ENCODE measurements at regions not wholly inside any gene's neighbourhood (a gene's known extent, or its start where the extent isn't known, plus 50 kb on each side); places are given as distances from the start of the nearest gene placed in this dataset.

GRCh38 chr5:68409259-68409658, 193.7 kb downstream of the PIK3R1 start:
- no peak for DNase-seq

- no peak for DNase-seq
Observed at GRCh38 chr5:68411161-68411560, 195.6 kb downstream of the PIK3R1 start.

- no peak for DNase-seq
Observed at GRCh38 chr5:68415177-68416085, 199.9 kb downstream of the PIK3R1 start.

- no peak for DNase-seq
Observed at GRCh38 chr5:68416714-68417113, 201.2 kb downstream of the PIK3R1 start.

GRCh38 chr5:68418201-68418600, 202.6 kb downstream of the PIK3R1 start:
- no peak for DNase-seq

- no peak for DNase-seq
Observed at GRCh38 chr5:68418680-68419079, 203.1 kb downstream of the PIK3R1 start.

- no peak for DNase-seq
Observed at GRCh38 chr5:68419081-68419636, 203.6 kb downstream of the PIK3R1 start.

GRCh38 chr5:68419637-68420452, 204.3 kb downstream of the PIK3R1 start:
- no peak for DNase-seq

- DNase-seq, result no peak
Observed at GRCh38 chr5:68420476-68421344, 205.2 kb downstream of the PIK3R1 start.

- DNase-seq, result no peak
Observed at GRCh38 chr5:68421485-68422220, 206.1 kb downstream of the PIK3R1 start.

- no peak for DNase-seq
Observed at GRCh38 chr5:68423154-68423811, 207.7 kb downstream of the PIK3R1 start.

GRCh38 chr5:68424799-68425537, 209.4 kb downstream of the PIK3R1 start:
- no peak for DNase-seq

- peak; percentile 1 for DNase-seq
Observed at GRCh38 chr5:68426586-68426985, 211.0 kb downstream of the PIK3R1 start.

GRCh38 chr5:68428231-68428811, 212.8 kb downstream of the PIK3R1 start:
- no peak for DNase-seq

GRCh38 chr5:68429510-68429909, 214.0 kb downstream of the PIK3R1 start:
- DNase-seq, result no peak

GRCh38 chr5:68430279-68430678, 214.7 kb downstream of the PIK3R1 start:
- no peak for DNase-seq

- DNase-seq, result no peak
Observed at GRCh38 chr5:68431186-68431585, 215.6 kb downstream of the PIK3R1 start.

GRCh38 chr5:68431601-68432337, 216.2 kb downstream of the PIK3R1 start:
- no peak for DNase-seq

GRCh38 chr5:68432682-68433081, 217.1 kb downstream of the PIK3R1 start:
- no peak for DNase-seq

Data from NCI-H2081 treated with DMSO at 0.1 percent for 48 hours (cell line).